CD4-positive, alpha-beta T cell (primary cell): ENCODE measurements at regions not wholly inside any gene's neighbourhood (a gene's known extent, or its start where the extent isn't known, plus 50 kb on each side); places are given as distances from the start of the nearest gene placed in this dataset.

Experiments used
- ATAC-seq: fragments of 200-7000 bp; cut with Tn5 transposase; one replicate; pipeline ENCODE4 v1.10.0; 2022; ENCODE audit warnings: mild to moderate bottlenecking; ENCODE audit not compliant: poor library complexity
- CTCF ChIA-PET: fragments of 350-600 bp; sonication (Branson Sonifier 250); formaldehyde crosslinking; loops from one replicate; lab custom pipeline; 2021; ENCODE audit warnings: antibody characterized with exemption, inconsistent platforms; lab: Charles Lee
- POLR2A ChIA-PET: fragments of 350-600 bp; sonication (Branson Sonifier 250); formaldehyde crosslinking; loops from one replicate; lab custom pipeline; 2021; ENCODE audit warnings: antibody characterized with exemption, inconsistent platforms; lab: Charles Lee
- DNase-seq, 14 experiments: peaks; one replicate each; pipeline ENCODE4 v3.0.0-alpha.2; 2013 to 2020; ENCODE audit warnings: mixed read lengths in 2 of 14
- H3K27ac ChIP-seq, 2 donors: one replicate each; pipeline versions ENCODE4 v1.5.1 to v1.7.0; 2013; ENCODE audit warnings: low read length in 2 of 2, low read depth in 1 of 2, mild to moderate bottlenecking in 1 of 2
- H3K27me3 ChIP-seq, 2 experiments: 1 replicate in 1 of 2; 2 replicates in 1 of 2; pipeline versions ENCODE4 v1.6.1 to v1.7.0; 2013; ENCODE audit warnings: low read length in 2 of 2, control low read depth in 1 of 2, mild to moderate bottlenecking in 1 of 2, moderate library complexity in 1 of 2; ENCODE audit not compliant: insufficient read depth in 2 of 2, control insufficient read depth in 1 of 2
- H3K36me3 ChIP-seq: one replicate; pipeline ENCODE4 v1.6.1; 2013; ENCODE audit warnings: low read length, control low read depth; ENCODE audit not compliant: insufficient read depth
- H3K4me1 ChIP-seq: one replicate; pipeline ENCODE4 v1.6.1; 2013; ENCODE audit warnings: low read length, control low read depth; ENCODE audit not compliant: insufficient read depth
- H3K4me3 ChIP-seq: one replicate; pipeline ENCODE4 v1.5.1; 2013; ENCODE audit warnings: mild to moderate bottlenecking, low read length, moderate library complexity
- H3K9me3 ChIP-seq, 2 experiments: 1 replicate in 1 of 2; 2 replicates in 1 of 2; pipeline versions ENCODE4 v1.6.1 to v1.7.0; 2013; ENCODE audit warnings: low read length in 2 of 2, mild to moderate bottlenecking in 2 of 2, control low read depth in 1 of 2, moderate library complexity in 1 of 2; ENCODE audit not compliant: control insufficient read depth in 1 of 2, insufficient read depth in 1 of 2
- H3K27ac Mint-ChIP-seq: one replicate; pipeline ENCODE4 v1.8.0; 2020; ENCODE audit warnings: mixed read lengths
- H3K27me3 Mint-ChIP-seq: one replicate; pipeline ENCODE4 v1.8.0; 2021; ENCODE audit warnings: mixed read lengths
- H3K36me3 Mint-ChIP-seq: one replicate; pipeline ENCODE4 v1.8.0; 2021; ENCODE audit warnings: low read depth, mixed read lengths
- H3K4me1 Mint-ChIP-seq: one replicate; pipeline ENCODE4 v1.8.0; 2021; ENCODE audit warnings: low read depth, mixed read lengths
- H3K4me3 Mint-ChIP-seq: one replicate; pipeline ENCODE4 v1.8.0; 2020; ENCODE audit warnings: mild to moderate bottlenecking, mixed read lengths
- H3K9me3 Mint-ChIP-seq: one replicate; pipeline ENCODE4 v1.8.0; 2020; ENCODE audit warnings: mixed read lengths
- CTCF ChIP-seq: fragments of 200-600 bp; IDR thresholded peaks from one replicate; pipeline ENCODE4 v1.8.0; 2022; ENCODE audit warnings: antibody characterized with exemption, mild to moderate bottlenecking
- intact Hi-C, 2 experiments: fragments of 100-400 bp; cut with DNase I in 1 of 2; cut with micrococcal nuclease in 1 of 2; formaldehyde crosslinking; loops; one replicate each; pipeline versions ENCODE4 v1.15.1 to v1.9.0; 2023 to 2025; cut with DNase I, micrococcal nuclease

GRCh38 chr5:3911111-3911510, 315.5 kb downstream of the IRX1 start:
- H3K4me3 Mint-ChIP-seq: no peak overlapping the region
- DNase-seq: no peak
- CTCF ChIA-PET: no interaction called here
- no peaks in the 10 kb centered on the region for H3K4me1 Mint-ChIP-seq
- POLR2A ChIA-PET: no interaction called here
- no peak for ATAC-seq
- intact Hi-C loops: no loop called here
- no peak overlapping the region for H3K27ac Mint-ChIP-seq
- H3K36me3 Mint-ChIP-seq: no peaks in the 10 kb centered on the region
- Histone ChIP-seq H3K36me3 (no peaks in the 10 kb centered on the region), H3K4me3 (no peak overlapping the region), H3K27me3 (no peaks in the 10 kb centered on the region), H3K27ac (no peak overlapping the region), H3K4me1 (no peaks in the 10 kb centered on the region), H3K9me3 (peaks cover 0 to 24% of the 10 kb centered on the region in 2 experiments)
- no peaks in the 10 kb centered on the region for H3K27me3 Mint-ChIP-seq
- no peak for TF ChIP-seq CTCF
- peaks cover 2% of the 10 kb centered on the region for H3K9me3 Mint-ChIP-seq

GRCh38 chr5:3911773-3912172, 316.1 kb downstream of the IRX1 start:
- ChIA-PET CTCF (no interaction called here), POLR2A (no interaction called here)
- no peak overlapping the region for H3K4me3 Mint-ChIP-seq
- H3K27me3 ChIP-seq: no peaks in the 10 kb centered on the region
- TF ChIP-seq CTCF: no peak
- ATAC-seq (no peak), DNase-seq (no peak)
- H3K27ac ChIP-seq: no peak overlapping the region
- no peaks in the 10 kb centered on the region for H3K36me3 ChIP-seq
- H3K9me3 Mint-ChIP-seq: peaks cover 2% of the 10 kb centered on the region
- H3K9me3 ChIP-seq: peaks cover 0 to 24% of the 10 kb centered on the region in 2 experiments
- no peaks in the 10 kb centered on the region for H3K36me3 Mint-ChIP-seq
- no peak overlapping the region for H3K4me3 ChIP-seq
- H3K27ac Mint-ChIP-seq: no peak overlapping the region
- H3K27me3 Mint-ChIP-seq: no peaks in the 10 kb centered on the region
- H3K4me1 Mint-ChIP-seq: no peaks in the 10 kb centered on the region
- H3K4me1 ChIP-seq: no peaks in the 10 kb centered on the region
- intact Hi-C loops: no loop called here

- ChIA-PET POLR2A (no interaction called here), CTCF (no interaction called here)
- intact Hi-C loops: no loop called here
- no peak for TF ChIP-seq CTCF
- H3K27ac Mint-ChIP-seq: no peak overlapping the region
- no peaks in the 10 kb centered on the region for H3K36me3 Mint-ChIP-seq
- no peaks in the 10 kb centered on the region for H3K4me1 Mint-ChIP-seq
- H3K9me3 ChIP-seq: peaks cover 0 to 24% of the 10 kb centered on the region in 2 experiments
- no peak overlapping the region for H3K4me3 Mint-ChIP-seq
- H3K27me3 ChIP-seq: no peaks in the 10 kb centered on the region
- no peak overlapping the region for H3K4me3 ChIP-seq
- H3K27me3 Mint-ChIP-seq: no peaks in the 10 kb centered on the region
- H3K27ac ChIP-seq: no peak overlapping the region
- no peak for ATAC-seq
- DNase-seq: no peak
- no peaks in the 10 kb centered on the region for H3K36me3 ChIP-seq
- H3K9me3 Mint-ChIP-seq: peaks cover 4% of the 10 kb centered on the region
- no peaks in the 10 kb centered on the region for H3K4me1 ChIP-seq
Measured at GRCh38 chr5:3912790-3913189, 317.2 kb downstream of the IRX1 start.
